ENCODE measurements at regions not wholly inside any gene's neighbourhood (a gene's known extent, or its start where the extent isn't known, plus 50 kb on each side); places are given as distances from the start of the nearest gene placed in this dataset.

DNA sequence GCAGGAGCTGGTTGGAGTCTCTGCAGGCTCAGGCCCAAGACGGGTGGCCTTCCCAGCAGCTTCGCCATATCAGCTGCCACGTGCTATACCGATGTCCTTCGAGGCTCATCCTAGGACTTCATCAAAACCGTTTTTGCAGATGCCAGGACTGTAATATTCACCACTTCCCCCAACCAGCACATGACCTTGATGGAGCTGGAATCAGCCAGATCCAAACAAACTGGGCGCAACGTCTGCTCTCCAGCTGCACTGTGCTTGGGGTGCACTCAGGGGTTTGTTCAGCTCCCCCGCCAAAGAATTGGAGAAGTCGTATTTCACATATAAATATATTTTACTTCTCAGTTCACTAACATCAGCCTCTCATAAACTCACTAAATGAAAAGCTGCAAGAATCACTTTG, 149.5 kb upstream of the DIO3 start:
- Histone ChIP-seq H3K9ac (ENCODE audit: low read length) (no peak overlapping the region), H3K4me2 (ENCODE audit: low read length) (no peak overlapping the region), H3K4me3 (ENCODE audit: low read length) (no peak overlapping the region), H3F3A (ENCODE audit: insufficient read depth, low read length, poor library complexity, severe bottlenecking) (no peaks in the 10 kb centered on the region), H3K27me3 (ENCODE audit: insufficient read depth, low read depth, low read length) (no peaks in the 10 kb centered on the region), H3K79me2 (replicated peaks; ENCODE audit: insufficient read depth, low read length) (no peaks in the 10 kb centered on the region), H3K27ac (ENCODE audit: low read length) (no peak overlapping the region), H3K36me3 (ENCODE audit: insufficient read depth, low read length) (no peaks in the 10 kb centered on the region), H2AFZ (ENCODE audit: low read depth, low read length) (no peak overlapping the region), H3K9me2 (ENCODE audit: insufficient read depth, low read length) (no peaks in the 10 kb centered on the region), H3K9me3 (ENCODE audit: low read length) (no peaks in the 10 kb centered on the region), H4K20me1 (ENCODE audit: insufficient read depth) (no peaks in the 10 kb centered on the region)
- TF ChIP-seq POLR2AphosphoS5 (IDR thresholded peaks at IDR 0.05) = no peak
- no peak for TF ChIP-seq RAD21 (conservative IDR thresholded peaks at IDR 0.05)
- no peak for TF ChIP-seq CTCF (IDR thresholded peaks at IDR 0.05; ENCODE audit: poor library complexity, severe bottlenecking)
- TF ChIP-seq EP300 (conservative IDR thresholded peaks at IDR 0.05; ENCODE audit: poor library complexity, severe bottlenecking) = no peak
- no peak for TF ChIP-seq MXI1 (conservative IDR thresholded peaks at IDR 0.05; ENCODE audit: poor library complexity, severe bottlenecking)
- TF ChIP-seq EZH2 (IDR thresholded peaks at IDR 0.05; ENCODE audit: borderline replicate concordance, insufficient read depth, low read length, poor library complexity, severe bottlenecking) = no peak
- no peak for TF ChIP-seq TAF1 (IDR thresholded peaks at IDR 0.05; ENCODE audit: low read depth)
- no peak for TF ChIP-seq SMC3 (conservative IDR thresholded peaks at IDR 0.05; ENCODE audit: poor library complexity)
- TF ChIP-seq REST (IDR thresholded peaks at IDR 0.05; ENCODE audit: borderline replicate concordance) = no peak

GRCh38 chr14:101412739-101413138, 148.6 kb upstream of the DIO3 start:
- Histone ChIP-seq H3F3A (ENCODE audit: insufficient read depth, low read length, poor library complexity, severe bottlenecking) (no peaks in the 10 kb centered on the region), H3K4me3 (ENCODE audit: low read length) (no peak overlapping the region), H3K9ac (ENCODE audit: low read length) (no peak overlapping the region), H3K9me2 (ENCODE audit: insufficient read depth, low read length) (no peaks in the 10 kb centered on the region), H3K4me2 (ENCODE audit: low read length) (no peak overlapping the region), H3K27ac (ENCODE audit: low read length) (no peak overlapping the region), H3K9me3 (ENCODE audit: low read length) (no peaks in the 10 kb centered on the region), H3K36me3 (ENCODE audit: insufficient read depth, low read length) (no peaks in the 10 kb centered on the region), H4K20me1 (ENCODE audit: insufficient read depth) (no peaks in the 10 kb centered on the region), H3K27me3 (ENCODE audit: insufficient read depth, low read depth, low read length) (no peaks in the 10 kb centered on the region), H2AFZ (ENCODE audit: low read depth, low read length) (no peak overlapping the region), H3K79me2 (replicated peaks; ENCODE audit: insufficient read depth, low read length) (no peaks in the 10 kb centered on the region)
- TF ChIP-seq RAD21 (conservative IDR thresholded peaks at IDR 0.05) = no peak
- TF ChIP-seq TAF1 (IDR thresholded peaks at IDR 0.05; ENCODE audit: low read depth) = no peak

GRCh38 chr14:101417434-101417833, 143.9 kb upstream of the DIO3 start:
- H3K9ac ChIP-seq (ENCODE audit: low read length) = no peak overlapping the region
- no peak overlapping the region for H3K4me3 ChIP-seq (ENCODE audit: low read length)
- no peaks in the 10 kb centered on the region for H3K79me2 ChIP-seq (replicated peaks; ENCODE audit: insufficient read depth, low read length)
- no peaks in the 10 kb centered on the region for H3K9me2 ChIP-seq (ENCODE audit: insufficient read depth, low read length)
- no peaks in the 10 kb centered on the region for H3K36me3 ChIP-seq (ENCODE audit: insufficient read depth, low read length)
- H3K9me3 ChIP-seq (ENCODE audit: low read length) = no peaks in the 10 kb centered on the region
- no peaks in the 10 kb centered on the region for H4K20me1 ChIP-seq (ENCODE audit: insufficient read depth)
- no peak overlapping the region for H3K27ac ChIP-seq (ENCODE audit: low read length)
- no peaks in the 10 kb centered on the region for H3K27me3 ChIP-seq (ENCODE audit: insufficient read depth, low read depth, low read length)
- H2AFZ ChIP-seq (ENCODE audit: low read depth, low read length) = no peak overlapping the region
- H3K4me2 ChIP-seq (ENCODE audit: low read length) = no peak overlapping the region
- TF ChIP-seq TAF1 (IDR thresholded peaks at IDR 0.05; ENCODE audit: low read depth) = no peak
- no peak for TF ChIP-seq SMC3 (conservative IDR thresholded peaks at IDR 0.05; ENCODE audit: poor library complexity)
- TF ChIP-seq POLR2AphosphoS5 (IDR thresholded peaks at IDR 0.05) = no peak
- no peak for TF ChIP-seq EP300 (conservative IDR thresholded peaks at IDR 0.05; ENCODE audit: poor library complexity, severe bottlenecking)
- TF ChIP-seq REST (IDR thresholded peaks at IDR 0.05; ENCODE audit: borderline replicate concordance) = no peak
- TF ChIP-seq EZH2 (IDR thresholded peaks at IDR 0.05; ENCODE audit: borderline replicate concordance, insufficient read depth, low read length, poor library complexity, severe bottlenecking) = no peak
- TF ChIP-seq CTCF (IDR thresholded peaks at IDR 0.05; ENCODE audit: poor library complexity, severe bottlenecking) = no peak
- TF ChIP-seq RAD21 (conservative IDR thresholded peaks at IDR 0.05) = no peak
- TF ChIP-seq MXI1 (conservative IDR thresholded peaks at IDR 0.05; ENCODE audit: poor library complexity, severe bottlenecking) = no peak
- H3F3A ChIP-seq (ENCODE audit: insufficient read depth, low read length, poor library complexity, severe bottlenecking) = no peaks in the 10 kb centered on the region

Data from neural cell (in vitro differentiated cells).